ENCODE measurements at regions not wholly inside any gene's neighbourhood (a gene's known extent, or its start where the extent isn't known, plus 50 kb on each side); places are given as distances from the start of the nearest gene placed in this dataset.

DNA sequence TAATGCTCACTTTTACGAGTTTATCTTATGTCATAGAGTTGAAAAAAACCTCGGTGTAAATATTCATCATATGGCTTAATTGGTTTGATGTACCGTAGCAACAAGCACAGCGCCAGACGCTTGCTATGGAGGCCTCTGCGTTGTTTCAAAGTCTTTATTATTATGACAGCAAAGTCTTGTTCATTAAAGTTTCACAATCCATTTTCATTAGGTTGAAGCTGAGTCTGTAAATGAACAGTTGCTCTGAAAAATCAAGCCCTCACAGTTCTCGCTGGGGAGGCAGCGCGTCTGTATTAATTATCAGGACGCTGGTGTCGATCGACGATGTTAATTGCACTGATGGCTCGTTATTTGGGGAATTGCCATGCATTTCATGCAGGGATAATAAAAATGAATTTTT is 185.6 kb downstream of the INSC start:
- H3K4me3 ChIP-seq (ENCODE audit: low read depth, low read length), result no peak overlapping the region
- no peak for DNase-seq (ENCODE audit: low read depth)
- TF ChIP-seq, protein P1, sequence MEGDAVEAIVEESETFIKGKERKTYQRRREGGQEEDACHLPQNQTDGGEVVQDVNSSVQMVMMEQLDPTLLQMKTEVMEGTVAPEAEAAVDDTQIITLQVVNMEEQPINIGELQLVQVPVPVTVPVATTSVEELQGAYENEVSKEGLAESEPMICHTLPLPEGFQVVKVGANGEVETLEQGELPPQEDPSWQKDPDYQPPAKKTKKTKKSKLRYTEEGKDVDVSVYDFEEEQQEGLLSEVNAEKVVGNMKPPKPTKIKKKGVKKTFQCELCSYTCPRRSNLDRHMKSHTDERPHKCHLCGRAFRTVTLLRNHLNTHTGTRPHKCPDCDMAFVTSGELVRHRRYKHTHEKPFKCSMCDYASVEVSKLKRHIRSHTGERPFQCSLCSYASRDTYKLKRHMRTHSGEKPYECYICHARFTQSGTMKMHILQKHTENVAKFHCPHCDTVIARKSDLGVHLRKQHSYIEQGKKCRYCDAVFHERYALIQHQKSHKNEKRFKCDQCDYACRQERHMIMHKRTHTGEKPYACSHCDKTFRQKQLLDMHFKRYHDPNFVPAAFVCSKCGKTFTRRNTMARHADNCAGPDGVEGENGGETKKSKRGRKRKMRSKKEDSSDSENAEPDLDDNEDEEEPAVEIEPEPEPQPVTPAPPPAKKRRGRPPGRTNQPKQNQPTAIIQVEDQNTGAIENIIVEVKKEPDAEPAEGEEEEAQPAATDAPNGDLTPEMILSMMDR (IDR thresholded peaks at IDR 0.05; ENCODE audit: insufficient read depth, low read depth, low read length), result no peak

DNA sequence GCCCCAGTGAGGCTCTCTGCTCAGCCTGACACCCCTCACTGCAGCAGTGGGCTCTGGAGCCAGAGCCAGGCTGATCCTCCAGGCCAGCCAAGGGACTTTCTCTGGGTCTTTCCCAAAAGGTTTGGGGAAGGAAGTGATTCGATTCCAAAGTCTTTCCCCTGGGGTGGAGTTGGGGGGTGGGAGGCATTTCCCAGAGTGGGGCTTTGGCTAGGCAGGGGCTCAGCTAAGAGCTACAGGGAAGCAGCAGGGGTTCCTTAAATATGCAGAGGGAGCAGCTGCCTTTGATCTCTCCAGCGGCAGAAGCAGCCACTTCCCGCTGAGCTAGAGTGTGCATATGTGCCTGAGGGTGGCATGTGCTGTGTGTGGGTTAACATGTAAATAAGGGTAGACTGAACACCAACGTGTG is 192.9 kb downstream of the INSC start:
- TF ChIP-seq, protein P1 (IDR thresholded peaks at IDR 0.05; ENCODE audit: insufficient read depth, low read depth, low read length), result no peak
- H3K4me3 ChIP-seq (ENCODE audit: low read depth, low read length), result no peak overlapping the region
- no peak for DNase-seq (ENCODE audit: low read depth)

DNA sequence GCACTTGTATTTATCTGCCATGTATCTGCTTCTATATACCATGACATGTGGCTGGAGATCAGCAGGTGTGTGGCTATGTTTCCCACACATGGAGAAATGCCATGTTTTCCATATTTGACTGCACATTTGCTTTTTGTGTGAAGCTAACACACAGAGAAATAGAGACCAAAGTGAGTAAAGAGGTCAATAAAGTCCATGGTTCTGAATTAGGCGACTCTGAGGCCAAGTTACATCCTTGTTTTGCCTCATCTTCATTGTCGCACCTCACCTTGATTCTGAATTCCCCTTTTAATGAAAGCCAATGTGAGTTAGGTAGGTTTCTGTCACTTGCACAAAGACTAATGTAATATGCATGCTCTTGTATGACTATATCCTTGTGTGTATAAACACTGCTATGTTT is 194.1 kb downstream of the INSC start:
- no peak overlapping the region for H3K4me3 ChIP-seq (ENCODE audit: low read depth, low read length)
- DNase-seq (ENCODE audit: low read depth), result no peak
- TF ChIP-seq, protein P1 (IDR thresholded peaks at IDR 0.05; ENCODE audit: insufficient read depth, low read depth, low read length), result no peak

DNA sequence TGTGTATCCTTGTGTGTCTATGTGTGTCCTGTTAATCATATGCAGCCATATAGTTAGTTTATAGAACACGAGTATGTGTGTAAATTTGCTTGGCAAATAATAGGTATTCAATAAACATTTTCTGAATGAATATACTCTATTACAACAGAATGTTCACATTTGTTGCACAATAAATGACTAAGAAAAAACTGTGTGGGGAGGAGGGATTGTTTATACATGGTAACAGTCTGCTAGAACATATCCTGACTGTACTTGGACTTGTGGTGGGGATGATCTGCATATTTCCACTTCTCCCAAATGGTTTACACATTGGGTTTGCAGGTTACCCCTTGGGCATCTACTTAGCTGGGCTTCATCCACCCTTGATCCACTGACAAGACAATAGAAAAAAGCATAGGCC is 194.6 kb downstream of the INSC start:
- no peak overlapping the region for H3K4me3 ChIP-seq (ENCODE audit: low read depth, low read length)
- peak; percentile 21 for DNase-seq (ENCODE audit: low read depth)
- TF ChIP-seq, protein P1 (IDR thresholded peaks at IDR 0.05; ENCODE audit: insufficient read depth, low read depth, low read length), result no peak

DNA sequence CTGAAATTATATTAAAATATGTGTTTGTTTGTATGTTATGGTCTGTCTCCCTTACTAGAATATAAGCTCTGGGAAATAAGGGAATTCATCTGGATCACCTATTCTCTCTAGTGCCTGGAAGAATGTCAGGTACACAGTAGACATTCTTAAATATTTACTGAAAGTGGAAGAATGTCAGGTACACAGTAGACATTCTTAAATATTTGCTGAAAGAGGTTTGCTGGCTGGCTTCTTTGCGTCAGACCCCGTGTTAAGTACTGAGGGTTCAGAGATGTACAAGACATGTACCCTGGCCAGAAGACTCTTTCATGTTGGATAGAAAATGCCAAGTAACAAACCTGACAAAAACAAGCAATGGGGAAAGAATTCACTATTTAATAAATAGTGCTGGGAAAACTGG is 199.1 kb downstream of the INSC start:
- TF ChIP-seq, protein P1 (IDR thresholded peaks at IDR 0.05; ENCODE audit: insufficient read depth, low read depth, low read length), result no peak

DNA sequence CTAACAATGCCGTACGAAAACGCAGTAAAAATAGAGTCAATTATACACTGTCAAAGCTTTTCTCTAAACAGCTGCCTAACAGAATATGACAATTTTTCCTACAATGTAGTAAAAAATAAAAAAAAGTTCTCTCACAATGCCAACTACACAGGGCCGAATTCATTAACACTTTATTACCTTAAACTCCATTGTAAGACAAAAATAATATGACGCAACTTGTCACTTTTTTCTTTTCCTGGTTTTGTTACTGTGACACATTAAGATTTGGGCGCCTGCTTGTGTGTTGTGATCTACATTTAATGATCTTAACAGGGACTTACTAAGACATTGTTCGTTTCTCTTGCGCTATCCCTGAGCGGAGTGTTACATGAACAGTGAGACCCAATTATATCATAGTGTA is 204.1 kb downstream of the INSC start:
- TF ChIP-seq, protein P1 (IDR thresholded peaks at IDR 0.05; ENCODE audit: insufficient read depth, low read depth, low read length), result no peak
- DNase-seq (ENCODE audit: low read depth), result no peak
- no peak overlapping the region for H3K4me3 ChIP-seq (ENCODE audit: low read depth, low read length)

More for the DNA sequence above, 199.1 kb downstream of the INSC start:
- DNase-seq (ENCODE audit: low read depth), result no peak
- no peak overlapping the region for H3K4me3 ChIP-seq (ENCODE audit: low read depth, low read length)

DNA sequence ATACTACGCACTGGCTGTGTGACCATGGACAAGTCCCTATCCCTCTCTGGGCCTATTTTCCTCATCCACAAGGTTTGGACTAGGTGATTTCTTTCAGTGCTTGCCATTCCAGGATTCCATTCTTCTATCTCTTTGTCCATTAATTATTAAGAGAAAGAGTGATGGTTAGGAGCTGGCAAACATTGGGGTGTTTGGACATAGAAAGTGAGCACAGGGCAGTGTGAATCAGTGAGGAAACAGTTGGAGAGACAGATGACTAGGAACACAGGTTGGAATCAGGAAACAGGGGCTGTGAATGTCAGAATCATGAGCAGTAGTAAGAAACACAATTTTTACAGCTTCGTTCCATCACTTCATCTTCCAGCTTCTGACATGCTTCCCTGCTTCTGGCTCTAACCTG is 211.8 kb downstream of the INSC start:
- no peak overlapping the region for H3K4me3 ChIP-seq (ENCODE audit: low read depth, low read length)
- TF ChIP-seq, protein P1 (IDR thresholded peaks at IDR 0.05; ENCODE audit: insufficient read depth, low read depth, low read length), result no peak
- no peak for DNase-seq (ENCODE audit: low read depth)
